Large intestine (tissue), 3 donors: ENCODE measurements at regions not wholly inside any gene's neighbourhood (a gene's known extent, or its start where the extent isn't known, plus 50 kb on each side); places are given as distances from the start of the nearest gene placed in this dataset.
A peak's percentile ranks its signal among the peaks of the same experiment; 100 is the strongest.

ENCODE experiments used
- DNase-seq, 2 donors: peaks; one replicate each; pipeline versions ENCODE4 v3.0.0 to v3.0.0-alpha.2; 2013
- H3K27ac ChIP-seq: one replicate; pipeline ENCODE4 v1.5.1; 2013; ENCODE audit warnings: low read length
- H3K27me3 ChIP-seq: 2 replicates; pipeline ENCODE4 v1.6.1; 2013; ENCODE audit warnings: low read length; ENCODE audit not compliant: control insufficient read depth, insufficient read depth
- H3K36me3 ChIP-seq: 2 replicates; pipeline ENCODE4 v1.6.1; 2013; ENCODE audit warnings: low read length; ENCODE audit not compliant: control insufficient read depth, insufficient read depth
- H3K4me1 ChIP-seq: one replicate; pipeline ENCODE4 v1.6.1; 2013; ENCODE audit warnings: low read length; ENCODE audit not compliant: control insufficient read depth, insufficient read depth
- H3K4me3 ChIP-seq: one replicate; pipeline ENCODE4 v1.5.1; 2013; ENCODE audit warnings: low read length
- H3K9me3 ChIP-seq: one replicate; pipeline ENCODE4 v1.6.1; 2013; ENCODE audit warnings: mild to moderate bottlenecking, low read depth, low read length, moderate library complexity; ENCODE audit not compliant: control insufficient read depth
- WGBS: methylation state at CpG from one replicate; pipeline ENCODE4 v1.1.5; 2013; ENCODE audit warnings: low lambda C conversion rate; ENCODE audit not compliant: insufficient coverage; 5-methylcytosine and 5-hydroxymethylcytosine counted together

DNA sequence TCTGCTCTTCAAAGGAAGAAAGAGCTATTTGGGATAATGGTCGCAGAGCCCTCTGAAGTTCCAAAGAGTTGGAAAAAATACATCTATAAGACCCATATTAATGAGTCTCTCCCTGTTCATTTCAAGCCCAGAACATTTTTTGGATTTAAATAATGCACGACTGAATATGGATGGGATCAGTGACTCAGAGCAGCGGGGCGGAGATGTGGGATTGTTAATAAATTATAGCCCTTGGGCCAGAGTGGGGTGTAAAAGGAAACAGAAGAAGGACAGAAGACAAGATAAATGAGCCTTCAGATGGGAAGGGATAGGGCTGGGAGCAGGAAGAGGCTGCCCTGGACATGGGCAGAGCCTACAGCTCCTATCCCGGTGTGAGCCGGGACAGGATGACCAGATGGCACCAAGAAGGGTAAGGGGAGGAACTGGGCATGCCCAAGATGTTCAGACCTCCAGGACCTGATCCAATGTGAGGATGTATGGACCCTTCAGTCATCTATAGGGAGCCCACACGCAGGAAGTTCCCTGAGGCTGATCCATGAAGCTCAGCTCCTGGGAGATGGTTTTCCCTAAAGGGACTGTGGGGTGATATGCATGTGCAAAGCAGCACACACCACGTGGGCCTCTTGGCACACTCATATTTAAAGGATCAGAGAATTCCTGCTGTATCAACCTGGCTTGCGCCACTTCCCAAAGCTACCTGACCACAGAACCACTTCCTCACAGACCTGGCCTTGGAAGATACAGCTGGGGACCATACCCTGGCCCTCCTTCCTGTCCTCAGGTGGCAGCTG, 96.1 kb upstream of the PLXNA4 start:
- no peaks in the 10 kb centered on the region for H3K36me3 ChIP-seq
- no peaks in the 10 kb centered on the region for H3K9me3 ChIP-seq
- WGBS = 86% methylated on average over 1 of the region's 9 CpGs
- peaks cover 27% of the 10 kb centered on the region for H3K4me1 ChIP-seq
- no peak overlapping the region for H3K27ac ChIP-seq
- no peaks in the 10 kb centered on the region for H3K27me3 ChIP-seq
- H3K4me3 ChIP-seq = no peak overlapping the region
- DNase-seq = no peak

DNA sequence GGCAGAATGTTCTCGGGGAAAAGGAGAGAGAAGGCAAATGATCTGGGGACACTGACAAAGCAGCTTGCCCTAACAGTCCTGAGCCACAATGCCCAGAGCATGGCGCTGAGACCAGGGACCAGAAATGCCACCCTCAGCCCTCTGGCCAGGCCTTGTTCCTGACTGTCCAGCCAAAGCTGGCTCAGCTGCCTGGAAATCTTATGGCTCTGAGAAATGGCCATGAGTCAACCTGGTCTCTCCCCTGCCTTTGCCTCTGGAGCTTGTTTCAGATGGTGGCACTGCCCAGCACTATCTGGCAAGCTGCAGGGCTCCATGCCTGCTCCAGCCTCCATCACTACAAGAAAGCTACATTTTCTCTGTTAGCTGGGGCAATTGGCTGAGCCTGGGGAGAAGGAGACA, 90.5 kb upstream of the PLXNA4 start:
- H3K36me3 ChIP-seq = no peaks in the 10 kb centered on the region
- no peaks in the 10 kb centered on the region for H3K9me3 ChIP-seq
- H3K27me3 ChIP-seq = no peaks in the 10 kb centered on the region
- H3K4me3 ChIP-seq = no peak overlapping the region
- no peak for DNase-seq
- peak overlapping the region; percentile 60 for H3K27ac ChIP-seq
- H3K4me1 ChIP-seq = peaks cover 42% of the 10 kb centered on the region
- WGBS = no CpG with 5 or more reads among the region's 2 CpGs

DNA sequence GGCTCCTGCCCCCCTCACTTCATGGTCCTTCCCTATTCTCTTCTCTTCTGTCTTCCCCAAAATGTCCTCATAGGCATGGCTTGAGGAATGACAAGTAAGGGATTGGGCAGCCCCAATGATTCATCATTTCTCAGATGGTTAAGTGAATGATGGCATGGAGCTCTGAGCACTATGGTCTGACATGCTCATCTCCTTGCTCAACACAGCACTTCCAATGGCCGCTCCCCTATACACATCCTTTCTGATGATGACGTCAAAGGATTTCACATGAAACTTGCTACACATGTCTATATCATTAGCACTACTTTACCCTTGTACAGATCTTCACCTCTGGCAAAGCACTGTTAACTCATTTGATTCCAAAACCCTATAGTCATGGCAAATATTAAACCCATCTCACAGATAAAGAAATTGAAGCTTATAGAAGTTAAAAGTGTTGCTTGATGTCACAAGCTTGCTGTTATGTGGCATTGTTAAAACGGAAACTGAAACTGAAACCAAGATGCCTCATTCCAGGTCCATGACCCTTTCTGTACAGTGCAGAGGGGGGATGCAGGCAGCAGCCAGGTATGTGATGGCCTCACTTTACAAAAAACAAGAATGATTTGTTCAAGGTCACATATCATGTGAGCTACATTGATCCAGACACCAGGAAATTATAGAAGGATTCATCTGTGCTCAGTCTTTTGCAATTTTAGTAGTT, 90.0 kb upstream of the PLXNA4 start:
- H3K27me3 ChIP-seq = no peaks in the 10 kb centered on the region
- DNase-seq = peak; percentile 76 to 86
- peak overlapping the region; percentile 60 for H3K27ac ChIP-seq
- no CpG with 5 or more reads among the region's 3 CpGs for WGBS
- H3K36me3 ChIP-seq = no peaks in the 10 kb centered on the region
- no peak overlapping the region for H3K4me3 ChIP-seq
- H3K4me1 ChIP-seq = peaks cover 42% of the 10 kb centered on the region
- no peaks in the 10 kb centered on the region for H3K9me3 ChIP-seq

DNA sequence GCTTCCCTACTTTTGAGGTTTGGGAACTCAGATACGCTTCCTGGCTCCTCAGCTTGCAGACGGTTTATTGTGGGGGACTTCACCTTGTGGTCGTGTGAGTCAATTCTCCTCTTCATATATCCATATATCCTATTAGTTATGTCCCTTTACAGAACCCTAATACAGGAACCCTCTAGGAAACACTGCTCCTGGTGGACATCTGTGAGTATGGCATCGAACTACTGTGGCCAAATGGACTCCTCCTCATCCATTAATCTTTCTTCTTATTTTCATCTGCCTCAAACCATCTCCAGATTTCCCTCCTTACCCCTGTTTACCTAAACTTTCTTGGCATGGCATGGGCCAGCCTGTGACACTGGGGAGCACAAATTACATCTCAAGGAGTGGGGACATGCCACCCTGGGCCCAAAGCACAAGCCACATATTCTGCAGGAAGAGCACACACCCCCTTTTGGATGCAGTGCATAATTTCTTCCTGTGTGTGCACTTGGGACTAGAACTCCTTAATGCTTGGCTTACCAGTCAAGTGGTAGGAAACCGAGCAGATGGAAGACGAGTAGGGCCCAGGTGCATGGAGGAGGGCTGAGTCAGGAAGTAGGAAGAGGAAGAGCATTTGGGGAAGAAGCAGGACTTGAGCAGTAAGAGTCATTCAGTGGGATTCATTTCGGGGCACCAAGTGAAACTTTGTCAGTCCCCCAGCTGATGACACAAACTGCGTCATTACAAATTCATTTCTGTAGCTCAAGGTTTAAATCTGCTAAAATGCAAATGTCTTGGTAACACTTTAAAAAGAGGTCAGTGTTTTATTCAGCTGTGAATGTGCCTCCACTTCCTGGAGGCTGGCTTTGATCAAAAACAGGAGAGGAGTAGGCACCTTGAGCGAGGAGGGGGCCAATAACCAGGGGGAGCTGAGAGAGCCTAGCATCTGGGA, 80.8 kb upstream of the PLXNA4 start:
- peak in 1 of 2 donors; percentile 7 for DNase-seq
- H3K9me3 ChIP-seq = no peaks in the 10 kb centered on the region
- 100% methylated on average over 1 of the region's 9 CpGs for WGBS

DNA sequence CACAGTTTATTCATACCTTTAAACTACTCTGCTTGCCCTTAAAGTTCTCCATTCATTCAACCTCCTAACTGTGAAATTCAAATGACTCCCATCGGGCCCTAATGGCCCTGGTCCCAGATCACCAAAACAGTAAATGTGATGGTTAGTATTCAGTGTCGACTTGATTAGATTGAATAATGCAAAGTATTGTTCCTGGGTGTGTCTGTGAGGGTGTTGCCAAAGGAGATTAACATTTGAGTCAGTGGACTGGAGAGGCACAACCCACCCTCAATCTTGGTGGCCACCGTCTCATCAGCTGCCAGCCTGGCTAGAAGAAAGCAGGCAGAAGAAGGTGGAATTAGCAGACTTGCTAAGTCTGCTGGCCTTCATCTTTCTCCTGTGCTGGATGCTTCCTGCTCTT, 80.1 kb upstream of the PLXNA4 start:
- Histone ChIP-seq H3K27ac (no peak overlapping the region), H3K4me3 (no peak overlapping the region), H3K4me1 (no peaks in the 10 kb centered on the region), H3K9me3 (no peaks in the 10 kb centered on the region), H3K27me3 (peaks cover 2% of the 10 kb centered on the region), H3K36me3 (no peaks in the 10 kb centered on the region)
- no CpG with 5 or more reads among the region's 3 CpGs for WGBS
- no peak for DNase-seq

More for the DNA sequence above, 80.8 kb upstream of the PLXNA4 start:
- H3K27me3 ChIP-seq = peaks cover 2% of the 10 kb centered on the region
- no peak overlapping the region for H3K4me3 ChIP-seq
- H3K36me3 ChIP-seq = no peaks in the 10 kb centered on the region
- no peak overlapping the region for H3K27ac ChIP-seq
- no peaks in the 10 kb centered on the region for H3K4me1 ChIP-seq

DNA sequence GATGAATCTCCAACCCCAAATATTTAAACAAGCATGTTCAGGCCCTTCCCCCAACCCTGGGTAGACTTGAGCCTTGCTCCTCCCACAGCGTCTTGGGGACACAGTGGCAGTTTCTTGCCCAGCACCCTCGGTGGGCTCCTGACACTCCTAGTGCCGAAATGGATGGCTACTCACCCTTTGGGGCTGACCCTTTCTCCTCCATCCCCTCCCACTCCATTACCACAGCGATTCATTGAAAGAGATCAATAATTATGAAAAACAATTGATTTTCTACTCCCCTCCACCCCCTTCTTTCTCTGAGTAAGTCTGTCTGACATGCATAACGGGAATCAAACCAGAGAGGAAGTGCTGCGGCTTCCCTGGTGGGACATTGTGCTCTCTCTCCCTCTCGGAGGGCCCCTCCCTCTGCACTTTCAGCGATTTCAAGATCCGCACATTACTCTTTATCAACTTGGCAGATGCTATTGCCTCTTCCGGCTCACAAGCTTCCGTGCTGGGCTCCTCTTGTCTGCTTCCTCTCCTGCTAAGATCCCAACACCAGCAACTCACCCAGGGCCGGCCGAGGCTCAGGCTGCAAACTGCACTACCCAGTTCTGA, 79.0 kb upstream of the PLXNA4 start:
- Histone ChIP-seq H3K27me3 (peaks cover 2% of the 10 kb centered on the region), H3K36me3 (no peaks in the 10 kb centered on the region), H3K9me3 (no peaks in the 10 kb centered on the region), H3K4me1 (no peaks in the 10 kb centered on the region), H3K4me3 (no peak overlapping the region), H3K27ac (no peak overlapping the region)
- WGBS = no CpG with 5 or more reads among the region's 13 CpGs
- DNase-seq = peak in 1 of 2 donors; percentile 29

DNA sequence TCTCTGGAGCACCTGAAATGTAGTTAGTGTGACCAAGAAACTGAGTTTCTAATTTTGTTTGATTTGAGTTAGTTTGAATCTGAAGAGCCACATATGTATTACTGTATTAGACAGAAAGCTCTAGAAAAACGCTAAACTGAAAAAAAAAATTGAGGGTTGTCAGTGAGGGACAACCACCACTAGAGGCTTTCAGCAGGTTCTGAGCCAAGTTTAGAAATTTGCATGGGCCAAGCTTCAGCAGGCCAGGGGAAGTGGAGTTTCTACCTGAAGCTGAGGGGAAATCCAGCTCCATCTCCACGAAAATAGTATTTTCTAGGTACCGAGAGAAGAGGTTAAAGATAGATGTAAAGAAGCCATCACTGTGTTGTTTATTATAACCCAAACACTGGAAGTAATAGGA, 77.9 kb upstream of the PLXNA4 start:
- no peak for DNase-seq
- H3K9me3 ChIP-seq = no peaks in the 10 kb centered on the region
- no peaks in the 10 kb centered on the region for H3K4me1 ChIP-seq
- H3K36me3 ChIP-seq = no peaks in the 10 kb centered on the region
- no peak overlapping the region for H3K27ac ChIP-seq
- WGBS = 73% methylated on average over 2 of the region's 3 CpGs
- H3K4me3 ChIP-seq = no peak overlapping the region
- peaks cover 2% of the 10 kb centered on the region for H3K27me3 ChIP-seq

DNA sequence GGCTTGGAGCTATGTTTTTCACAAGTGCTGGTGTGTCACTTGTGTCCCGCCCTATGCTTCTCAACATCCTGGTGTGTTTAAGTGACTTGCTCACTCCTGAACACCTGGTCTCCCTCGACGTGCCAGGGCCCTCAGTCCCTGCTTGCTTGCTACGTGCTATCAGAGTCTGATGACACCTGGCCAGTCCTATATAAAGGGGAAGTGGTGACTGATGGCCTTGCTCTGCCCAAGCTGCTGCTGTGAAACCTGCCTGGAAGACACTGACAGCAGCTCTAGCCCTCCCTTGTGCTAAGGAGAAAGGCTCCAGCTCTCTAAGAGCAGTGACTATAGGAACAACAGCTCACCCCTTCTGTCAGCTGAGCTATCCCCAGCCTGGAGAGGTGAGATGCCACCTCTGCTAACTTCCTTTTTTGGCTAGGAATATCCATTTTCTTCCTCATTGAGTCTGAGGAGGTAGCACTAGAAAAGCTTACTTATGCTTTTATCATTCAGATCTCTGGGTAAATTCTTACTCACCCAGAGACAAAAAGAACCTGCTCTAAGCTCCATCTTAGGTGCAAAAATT, 77.2 kb upstream of the PLXNA4 start:
- H3K36me3 ChIP-seq = no peaks in the 10 kb centered on the region
- no peak for DNase-seq
- H3K27ac ChIP-seq = no peak overlapping the region
- no peak overlapping the region for H3K4me3 ChIP-seq
- H3K27me3 ChIP-seq = peaks cover 2% of the 10 kb centered on the region
- no peaks in the 10 kb centered on the region for H3K9me3 ChIP-seq
- no CpG with 5 or more reads among the region's 4 CpGs for WGBS
- H3K4me1 ChIP-seq = no peaks in the 10 kb centered on the region

DNA sequence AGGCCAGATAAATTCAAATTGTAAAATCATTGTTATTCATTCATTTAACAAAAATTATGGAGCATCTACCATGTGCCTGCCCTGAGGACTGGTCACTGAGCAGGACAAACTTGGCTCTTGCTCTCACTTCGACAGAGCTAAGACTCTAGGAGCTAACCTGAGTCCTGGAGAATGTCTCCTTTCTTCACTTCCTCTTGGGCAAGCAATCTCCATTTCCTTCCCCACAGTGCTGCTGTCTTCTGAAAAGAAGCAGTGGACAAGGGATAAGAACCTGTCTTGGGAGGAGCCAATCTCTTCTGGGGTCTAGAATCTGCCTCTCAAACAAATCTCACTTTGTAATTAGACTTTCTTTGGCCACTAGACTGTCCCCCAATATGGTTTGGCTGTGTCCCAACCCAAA, 76.2 kb upstream of the PLXNA4 start:
- WGBS = no CpG with 5 or more reads among the region's 1 CpG
- Histone ChIP-seq H3K27ac (no peak overlapping the region), H3K4me3 (no peak overlapping the region), H3K27me3 (peaks cover 2% of the 10 kb centered on the region), H3K9me3 (no peaks in the 10 kb centered on the region), H3K36me3 (no peaks in the 10 kb centered on the region), H3K4me1 (no peaks in the 10 kb centered on the region)
- no peak for DNase-seq
